ENCODE measurements at regions not wholly inside any gene's neighbourhood (a gene's known extent, or its start where the extent isn't known, plus 50 kb on each side); places are given as distances from the start of the nearest gene placed in this dataset.

GRCh38 chr18:55090564-55091188 lies 131.4 kb upstream of the CCDC68 start:
- Histone ChIP-seq H3K27me3 (no peaks in the 10 kb centered on the region), H3K4me3 (no peak overlapping the region), H3K4me1 (no peaks in the 10 kb centered on the region), H3K27ac (replicated peaks in 1 of 4) (no peak overlapping the region), H3K9me3 (no peaks in the 10 kb centered on the region), H3K36me3 (no peaks in the 10 kb centered on the region)
- 92% methylated on average over 3 of the region's 3 CpGs for WGBS
- intact Hi-C loops (cut with DNase I), result no loop called here
- DNase-seq (ENCODE audit: extremely low spot score), result no peak
- no peak for TF ChIP-seq EP300 (IDR thresholded peaks at IDR 0.05)
- no peak for TF ChIP-seq POLR2AphosphoS5 (IDR thresholded peaks at IDR 0.05)
- TF ChIP-seq CTCF (IDR thresholded peaks at IDR 0.05), result no peak
- TF ChIP-seq POLR2A (IDR thresholded peaks at IDR 0.05; ENCODE audit: low read depth), result no peak

- TF ChIP-seq EP300 (IDR thresholded peaks at IDR 0.05), result no peak
- no peak for TF ChIP-seq POLR2A (IDR thresholded peaks at IDR 0.05; ENCODE audit: low read depth)
- TF ChIP-seq CTCF (IDR thresholded peaks at IDR 0.05), result no peak
- no peak for TF ChIP-seq POLR2AphosphoS5 (IDR thresholded peaks at IDR 0.05)
- Histone ChIP-seq H3K4me1 (no peaks in the 10 kb centered on the region), H3K9me3 (no peaks in the 10 kb centered on the region), H3K4me3 (no peak overlapping the region), H3K27ac (replicated peaks in 1 of 4) (no peak overlapping the region), H3K27me3 (no peaks in the 10 kb centered on the region), H3K36me3 (no peaks in the 10 kb centered on the region)
- DNase-seq (ENCODE audit: extremely low spot score), result no peak
- 92% methylated on average over 3 of the region's 3 CpGs for WGBS
- intact Hi-C loops (cut with DNase I), result no loop called here
These were observed 130.3 kb upstream of the CCDC68 start for GRCh38 chr18:55089610-55090009.

DNA sequence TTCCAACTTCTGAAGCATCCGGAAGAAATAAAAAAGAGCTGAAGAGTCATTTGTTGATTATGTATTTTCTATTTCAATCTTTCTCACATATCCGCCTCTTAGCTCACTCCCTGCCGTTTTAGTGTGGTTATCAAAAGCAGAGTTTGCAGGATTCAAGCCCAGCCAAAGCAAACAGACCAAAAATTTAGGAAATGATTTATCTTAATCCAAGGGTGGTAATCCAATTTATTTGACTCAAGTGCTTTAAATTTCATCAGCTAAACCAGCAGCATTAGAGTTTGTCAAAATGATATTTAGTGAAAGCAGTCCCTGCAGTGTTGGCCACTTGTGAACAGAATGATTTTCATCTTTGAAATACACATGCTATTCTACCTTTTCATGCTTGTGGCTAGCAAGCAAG lies 129.3 kb upstream of the CCDC68 start:
- no peak for TF ChIP-seq EP300 (IDR thresholded peaks at IDR 0.05)
- no peak for TF ChIP-seq POLR2A (IDR thresholded peaks at IDR 0.05; ENCODE audit: low read depth)
- TF ChIP-seq CTCF (IDR thresholded peaks at IDR 0.05), result no peak
- TF ChIP-seq POLR2AphosphoS5 (IDR thresholded peaks at IDR 0.05), result no peak
- H3K9me3 ChIP-seq, result no peaks in the 10 kb centered on the region
- no peak overlapping the region for H3K4me3 ChIP-seq
- no peak overlapping the region for H3K27ac ChIP-seq (replicated peaks in 1 of 4)
- 39% methylated on average over 3 of the region's 3 CpGs for WGBS
- H3K36me3 ChIP-seq, result no peaks in the 10 kb centered on the region
- no peaks in the 10 kb centered on the region for H3K4me1 ChIP-seq
- intact Hi-C loops (cut with DNase I), result no loop called here
- no peak for DNase-seq (ENCODE audit: extremely low spot score)
- no peaks in the 10 kb centered on the region for H3K27me3 ChIP-seq

- Histone ChIP-seq H3K27me3 (no peaks in the 10 kb centered on the region), H3K27ac (replicated peaks in 1 of 4) (no peak overlapping the region), H3K4me1 (no peaks in the 10 kb centered on the region), H3K9me3 (no peaks in the 10 kb centered on the region), H3K36me3 (no peaks in the 10 kb centered on the region), H3K4me3 (no peak overlapping the region)
- DNase-seq (ENCODE audit: extremely low spot score), result no peak
- WGBS, result 57% methylated on average over 2 of the region's 2 CpGs
- intact Hi-C loops (cut with DNase I), result no loop called here
- TF ChIP-seq POLR2A (IDR thresholded peaks at IDR 0.05; ENCODE audit: low read depth), result no peak
These were observed 128.7 kb upstream of the CCDC68 start for GRCh38 chr18:55088000-55088401.

- intact Hi-C loops (cut with DNase I), result no loop called here
- DNase-seq (ENCODE audit: extremely low spot score), result no peak
- H3K4me3 ChIP-seq, result no peak overlapping the region
- H3K9me3 ChIP-seq, result no peaks in the 10 kb centered on the region
- no peak for TF ChIP-seq CTCF (IDR thresholded peaks at IDR 0.05)
- TF ChIP-seq POLR2AphosphoS5 (IDR thresholded peaks at IDR 0.05), result no peak
- TF ChIP-seq EP300 (IDR thresholded peaks at IDR 0.05), result no peak
- TF ChIP-seq POLR2A (IDR thresholded peaks at IDR 0.05; ENCODE audit: low read depth), result no peak
- no peaks in the 10 kb centered on the region for H3K36me3 ChIP-seq
- H3K27ac ChIP-seq (replicated peaks in 1 of 4), result no peak overlapping the region
- 89% methylated on average over 3 of the region's 3 CpGs for WGBS
- no peaks in the 10 kb centered on the region for H3K27me3 ChIP-seq
- no peaks in the 10 kb centered on the region for H3K4me1 ChIP-seq
These were observed 127.6 kb upstream of the CCDC68 start for GRCh38 chr18:55086906-55087305.

Measured in esophagus muscularis mucosa (tissue), 4 donors.